ENCODE measurements at regions not wholly inside any gene's neighbourhood (a gene's known extent, or its start where the extent isn't known, plus 50 kb on each side); places are given as distances from the start of the nearest gene placed in this dataset.

GRCh38 chr16:26959416-26960009 is 107.2 kb upstream of the C16orf82 start:
- H3K4me3 ChIP-seq (ENCODE audit: low read depth, low read length) = no peak overlapping the region
- no peak for DNase-seq (ENCODE audit: low read depth, low spot score)
- in situ Hi-C loops (cut with HindIII; ENCODE audit: low sequenced_read_pairs) = no loop called here
- TF ChIP-seq, protein P1, sequence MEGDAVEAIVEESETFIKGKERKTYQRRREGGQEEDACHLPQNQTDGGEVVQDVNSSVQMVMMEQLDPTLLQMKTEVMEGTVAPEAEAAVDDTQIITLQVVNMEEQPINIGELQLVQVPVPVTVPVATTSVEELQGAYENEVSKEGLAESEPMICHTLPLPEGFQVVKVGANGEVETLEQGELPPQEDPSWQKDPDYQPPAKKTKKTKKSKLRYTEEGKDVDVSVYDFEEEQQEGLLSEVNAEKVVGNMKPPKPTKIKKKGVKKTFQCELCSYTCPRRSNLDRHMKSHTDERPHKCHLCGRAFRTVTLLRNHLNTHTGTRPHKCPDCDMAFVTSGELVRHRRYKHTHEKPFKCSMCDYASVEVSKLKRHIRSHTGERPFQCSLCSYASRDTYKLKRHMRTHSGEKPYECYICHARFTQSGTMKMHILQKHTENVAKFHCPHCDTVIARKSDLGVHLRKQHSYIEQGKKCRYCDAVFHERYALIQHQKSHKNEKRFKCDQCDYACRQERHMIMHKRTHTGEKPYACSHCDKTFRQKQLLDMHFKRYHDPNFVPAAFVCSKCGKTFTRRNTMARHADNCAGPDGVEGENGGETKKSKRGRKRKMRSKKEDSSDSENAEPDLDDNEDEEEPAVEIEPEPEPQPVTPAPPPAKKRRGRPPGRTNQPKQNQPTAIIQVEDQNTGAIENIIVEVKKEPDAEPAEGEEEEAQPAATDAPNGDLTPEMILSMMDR (IDR thresholded peaks at IDR 0.05; ENCODE audit: low read depth, low read length) = no peak

DNA sequence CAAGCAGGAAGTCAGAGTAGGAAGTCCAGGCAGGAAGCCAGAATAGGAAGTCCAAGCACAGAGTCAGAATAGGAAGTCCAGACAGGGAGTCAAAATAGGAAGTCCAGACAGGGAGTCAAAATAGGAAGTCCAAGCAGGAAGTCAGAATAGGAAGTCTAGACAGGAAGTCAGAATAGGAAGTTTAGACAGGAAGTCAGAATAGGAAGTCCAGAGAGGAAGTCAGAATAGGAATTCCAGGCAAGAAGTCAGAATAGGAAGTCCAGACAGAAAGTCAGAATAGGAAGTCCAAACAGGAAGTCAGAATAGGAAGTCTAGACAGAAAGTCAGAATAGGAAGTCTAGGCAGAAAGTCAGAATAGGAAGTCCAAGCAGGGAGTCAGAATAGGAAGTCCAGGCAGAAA is 105.3 kb upstream of the C16orf82 start:
- no peak overlapping the region for H3K4me3 ChIP-seq (ENCODE audit: low read depth, low read length)
- in situ Hi-C loops (cut with HindIII; ENCODE audit: low sequenced_read_pairs) = no loop called here
- TF ChIP-seq, protein P1 (IDR thresholded peaks at IDR 0.05; ENCODE audit: low read depth, low read length) = no peak
- no peak for DNase-seq (ENCODE audit: low read depth, low spot score)

DNA sequence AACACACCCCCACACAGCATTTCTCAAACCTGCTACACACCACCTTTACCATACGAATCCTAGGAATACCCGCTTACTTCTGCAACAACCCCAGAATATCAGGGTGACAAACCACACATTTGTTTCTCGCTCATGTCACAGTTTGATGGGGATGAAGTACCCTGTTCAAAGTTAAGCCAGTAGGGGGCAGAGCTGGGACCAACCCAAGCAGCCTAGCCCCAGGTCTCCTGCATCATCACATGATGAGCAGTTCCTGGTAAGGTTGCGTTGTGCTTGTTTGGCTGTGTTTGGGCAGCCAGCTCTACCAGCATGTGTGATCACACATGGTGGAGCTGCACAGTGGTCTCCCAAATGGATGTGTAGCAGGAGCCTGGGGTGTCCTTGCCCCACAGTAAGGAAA is 103.6 kb upstream of the C16orf82 start:
- in situ Hi-C loops (cut with HindIII; ENCODE audit: low sequenced_read_pairs) = no loop called here
- DNase-seq (ENCODE audit: low read depth, low spot score) = no peak
- no peak overlapping the region for H3K4me3 ChIP-seq (ENCODE audit: low read depth, low read length)
- TF ChIP-seq, protein P1 (IDR thresholded peaks at IDR 0.05; ENCODE audit: low read depth, low read length) = peak; percentile 18

DNA sequence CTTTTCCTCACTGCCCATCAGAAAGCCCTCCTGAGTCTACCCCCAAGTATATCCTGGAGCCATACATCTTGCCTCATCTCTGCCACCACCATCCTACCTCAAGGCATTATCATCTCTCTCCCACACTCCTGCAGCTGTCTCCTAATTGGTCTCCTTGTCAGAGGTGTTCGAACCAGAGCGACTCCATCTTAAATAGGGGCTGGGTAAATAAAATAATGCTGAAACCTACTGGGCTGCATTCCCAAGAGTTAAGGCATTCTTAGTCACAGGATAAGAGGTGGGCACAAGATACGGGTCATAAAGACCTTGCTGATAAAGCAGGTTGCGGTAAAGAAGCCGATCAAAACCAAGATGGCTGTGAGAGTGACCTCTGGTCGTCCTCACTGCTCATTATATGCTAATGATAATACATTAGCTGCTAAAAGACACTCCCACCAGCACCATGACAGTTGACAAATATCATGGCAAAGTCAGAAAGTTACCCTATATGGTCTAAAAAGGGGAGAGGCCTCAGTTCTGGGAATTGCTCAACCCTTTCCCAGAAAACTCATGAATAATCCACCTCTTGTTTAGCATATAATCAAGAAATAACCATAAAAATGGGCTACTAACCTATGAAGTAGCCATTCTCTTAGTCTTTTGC is 97.0 kb upstream of the C16orf82 start:
- TF ChIP-seq, protein P1 (IDR thresholded peaks at IDR 0.05; ENCODE audit: low read depth, low read length) = no peak
- in situ Hi-C loops (cut with HindIII; ENCODE audit: low sequenced_read_pairs) = no loop called here
- no peak overlapping the region for H3K4me3 ChIP-seq (ENCODE audit: low read depth, low read length)
- DNase-seq (ENCODE audit: low read depth, low spot score) = no peak

DNA sequence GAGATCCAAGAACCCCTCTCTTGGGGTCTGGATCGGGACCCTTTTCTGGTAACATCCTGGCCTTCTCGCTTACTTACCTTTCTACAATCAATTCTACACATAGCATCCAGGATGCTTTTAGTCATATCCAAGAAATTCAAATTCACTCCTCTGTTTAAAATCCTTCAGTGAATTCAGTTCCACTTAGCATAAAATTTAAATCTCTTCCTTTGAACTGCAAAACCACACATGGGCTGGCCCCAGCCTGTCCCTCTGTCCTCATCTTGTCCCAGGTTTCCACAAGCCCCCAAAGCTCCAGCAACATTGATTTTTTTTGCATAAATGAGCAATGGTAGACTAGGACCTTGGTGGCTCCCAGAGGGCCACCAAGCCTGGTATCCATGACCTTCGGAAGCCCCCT is 96.4 kb upstream of the C16orf82 start:
- TF ChIP-seq, protein P1 (IDR thresholded peaks at IDR 0.05; ENCODE audit: low read depth, low read length) = no peak
- in situ Hi-C loops (cut with HindIII; ENCODE audit: low sequenced_read_pairs) = no loop called here
- no peak for DNase-seq (ENCODE audit: low read depth, low spot score)
- H3K4me3 ChIP-seq (ENCODE audit: low read depth, low read length) = no peak overlapping the region

DNA sequence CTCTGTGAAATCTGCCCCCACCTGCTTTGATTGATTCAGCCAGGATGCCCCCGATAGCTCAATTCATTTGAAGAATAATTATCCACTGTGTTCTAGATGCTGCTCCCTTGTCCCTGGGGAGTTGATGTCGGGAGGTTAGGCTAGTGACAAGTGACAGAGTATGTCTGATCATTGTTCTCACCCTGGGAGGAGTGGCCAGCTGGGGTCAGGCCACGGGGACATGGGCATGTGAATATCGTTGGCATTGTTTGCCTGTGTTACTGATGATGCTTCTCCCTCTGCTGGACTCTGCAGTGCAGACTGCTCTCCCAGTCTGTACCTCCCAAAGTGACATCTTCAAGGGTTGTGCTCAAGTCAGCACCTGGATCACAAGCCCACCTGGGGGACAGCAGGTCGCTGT is 89.9 kb upstream of the C16orf82 start:
- H3K4me3 ChIP-seq (ENCODE audit: low read depth, low read length) = no peak overlapping the region
- TF ChIP-seq, protein P1 (IDR thresholded peaks at IDR 0.05; ENCODE audit: low read depth, low read length) = no peak
- DNase-seq (ENCODE audit: low read depth, low spot score) = no peak
- in situ Hi-C loops (cut with HindIII; ENCODE audit: low sequenced_read_pairs) = no loop called here

Measured in astrocyte of the spinal cord (primary cell).